DOHH2 (cell line): ENCODE measurements at regions not wholly inside any gene's neighbourhood (a gene's known extent, or its start where the extent isn't known, plus 50 kb on each side); places are given as distances from the start of the nearest gene placed in this dataset.

Experiments
- H3F3A ChIP-seq: fragments of 200-600 bp; sonication (generic), shearing (Covaris generic); 2 replicates; pipeline ENCODE4 v1.6.0; 2016; ENCODE audit warnings: antibody characterized with exemption, mild to moderate bottlenecking; ENCODE audit not compliant: control insufficient read depth, insufficient read depth
- H3K27ac ChIP-seq: fragments of 200-600 bp; sonication (generic); 2 replicates; pipeline ENCODE4 v1.5.1; 2014; ENCODE audit warnings: low read depth, mild to moderate bottlenecking, low read length, moderate library complexity
- H3K27me3 ChIP-seq: fragments of 200-600 bp; sonication (generic); 2 replicates; pipeline ENCODE4 v1.6.1; 2014; ENCODE audit warnings: mild to moderate bottlenecking, low read length, mixed read lengths; ENCODE audit not compliant: control insufficient read depth
- H3K36me3 ChIP-seq: fragments of 200-600 bp; sonication (generic); 2 replicates; pipeline ENCODE4 v1.6.1; 2014; ENCODE audit warnings: mild to moderate bottlenecking, low read length, moderate library complexity, mixed read lengths; ENCODE audit not compliant: control insufficient read depth
- H3K4me1 ChIP-seq: fragments of 200-600 bp; sonication (generic); 2 replicates; pipeline ENCODE4 v1.6.1; 2014; ENCODE audit warnings: mild to moderate bottlenecking, low read length, mixed read lengths; ENCODE audit not compliant: control insufficient read depth
- H3K4me2 ChIP-seq: fragments of 200-600 bp; sonication (generic); 2 replicates; pipeline ENCODE4 v1.6.0; 2014; ENCODE audit warnings: mild to moderate bottlenecking, low read length, moderate library complexity
- H3K4me3 ChIP-seq: fragments of 200-600 bp; sonication (generic); 2 replicates; pipeline ENCODE4 v1.5.1; 2014; ENCODE audit warnings: mild to moderate bottlenecking, low read length, mixed read lengths
- H3K79me2 ChIP-seq: fragments of 200-600 bp; sonication (generic); 2 replicates; pipeline ENCODE4 v1.6.1; 2014; ENCODE audit warnings: mild to moderate bottlenecking, low read length, mixed read lengths; ENCODE audit not compliant: control insufficient read depth
- H3K9me2 ChIP-seq: fragments of 200-600 bp; sonication (generic); replicated peaks from 2 replicates; pipeline ENCODE4 v1.6.1; 2014; ENCODE audit warnings: mild to moderate bottlenecking, low read length, mixed read lengths; ENCODE audit not compliant: control insufficient read depth
- H3K9me3 ChIP-seq: fragments of 200-600 bp; sonication (generic); 2 replicates; pipeline ENCODE4 v1.6.1; 2014; ENCODE audit warnings: antibody characterized with exemption, low read length, mixed read lengths; ENCODE audit not compliant: control insufficient read depth, insufficient read depth
- H4K20me1 ChIP-seq: fragments of 200-600 bp; sonication (generic); 2 replicates; pipeline ENCODE4 v1.6.0; 2014; ENCODE audit warnings: low read depth, mild to moderate bottlenecking, antibody characterized with exemption, low read length, moderate library complexity; ENCODE audit not compliant: control insufficient read depth, insufficient read depth
- EZH2phosphoT487 ChIP-seq: fragments of 200-600 bp; sonication (generic); IDR thresholded peaks from 2 replicates; pipeline ENCODE4 v1.6.1; 2017; ENCODE audit warnings: borderline replicate concordance, mild to moderate bottlenecking, antibody characterized with exemption, low read length, moderate library complexity, mixed read lengths
- TF ChIP-seq, protein P1 (sequence below): fragments of 200-600 bp; sonication (generic); IDR thresholded peaks from one replicate; pipeline ENCODE4 v1.5.1; 2014; ENCODE audit warnings: antibody characterized with exemption, mild to moderate bottlenecking, low read depth, low read length; ENCODE audit not compliant: poor library complexity, severe bottlenecking

DNA sequence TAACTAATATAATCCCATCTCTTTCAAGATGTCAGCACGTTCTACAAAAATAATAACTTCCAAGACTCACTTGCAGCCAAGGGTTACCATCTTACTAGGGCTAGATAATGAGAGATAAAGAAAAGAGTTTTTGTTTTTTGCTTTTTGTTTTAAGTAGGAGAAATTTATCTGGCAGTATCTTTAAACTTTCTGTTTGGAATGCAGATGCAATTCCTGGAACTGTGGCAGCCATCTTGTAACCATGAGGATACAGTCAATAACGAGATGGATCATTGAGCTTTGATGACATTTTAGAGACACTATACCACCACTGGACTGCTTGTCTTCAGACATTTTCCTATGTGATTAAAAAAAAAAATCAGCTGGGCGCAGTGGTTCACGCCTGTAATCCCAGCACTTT, 171.2 kb upstream of the ARID2 start:
- no peaks in the 10 kb centered on the region for H3K9me3 ChIP-seq
- H3K27me3 ChIP-seq = no peaks in the 10 kb centered on the region
- H3K9me2 ChIP-seq = no peaks in the 10 kb centered on the region
- H3K4me1 ChIP-seq = no peaks in the 10 kb centered on the region
- no peaks in the 10 kb centered on the region for H4K20me1 ChIP-seq
- H3F3A ChIP-seq = no peaks in the 10 kb centered on the region
- no peaks in the 10 kb centered on the region for H3K36me3 ChIP-seq
- no peak overlapping the region for H3K27ac ChIP-seq
- no peak overlapping the region for H3K4me3 ChIP-seq
- no peaks in the 10 kb centered on the region for H3K79me2 ChIP-seq
- TF ChIP-seq, protein P1, sequence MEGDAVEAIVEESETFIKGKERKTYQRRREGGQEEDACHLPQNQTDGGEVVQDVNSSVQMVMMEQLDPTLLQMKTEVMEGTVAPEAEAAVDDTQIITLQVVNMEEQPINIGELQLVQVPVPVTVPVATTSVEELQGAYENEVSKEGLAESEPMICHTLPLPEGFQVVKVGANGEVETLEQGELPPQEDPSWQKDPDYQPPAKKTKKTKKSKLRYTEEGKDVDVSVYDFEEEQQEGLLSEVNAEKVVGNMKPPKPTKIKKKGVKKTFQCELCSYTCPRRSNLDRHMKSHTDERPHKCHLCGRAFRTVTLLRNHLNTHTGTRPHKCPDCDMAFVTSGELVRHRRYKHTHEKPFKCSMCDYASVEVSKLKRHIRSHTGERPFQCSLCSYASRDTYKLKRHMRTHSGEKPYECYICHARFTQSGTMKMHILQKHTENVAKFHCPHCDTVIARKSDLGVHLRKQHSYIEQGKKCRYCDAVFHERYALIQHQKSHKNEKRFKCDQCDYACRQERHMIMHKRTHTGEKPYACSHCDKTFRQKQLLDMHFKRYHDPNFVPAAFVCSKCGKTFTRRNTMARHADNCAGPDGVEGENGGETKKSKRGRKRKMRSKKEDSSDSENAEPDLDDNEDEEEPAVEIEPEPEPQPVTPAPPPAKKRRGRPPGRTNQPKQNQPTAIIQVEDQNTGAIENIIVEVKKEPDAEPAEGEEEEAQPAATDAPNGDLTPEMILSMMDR = no peak
- TF ChIP-seq EZH2phosphoT487 = no peak
- no peak overlapping the region for H3K4me2 ChIP-seq

DNA sequence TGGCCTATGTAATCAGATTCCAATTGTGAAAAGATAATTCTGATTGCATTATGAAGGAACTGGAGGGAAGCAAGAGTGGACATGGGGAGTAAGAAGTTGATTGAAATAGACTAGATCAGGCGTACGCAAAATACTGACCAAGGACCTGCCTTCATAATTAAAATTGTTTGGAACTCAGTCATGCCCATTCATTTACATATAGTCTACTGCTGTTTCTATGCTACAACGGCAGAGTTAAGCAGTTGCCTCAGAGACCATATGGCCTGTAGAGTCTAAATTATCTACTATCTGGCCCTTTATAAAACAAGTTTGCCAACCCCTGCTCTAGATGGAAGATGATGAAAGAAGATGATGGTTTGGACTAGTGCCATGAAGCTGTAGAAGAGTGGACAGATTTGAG, 170.0 kb upstream of the ARID2 start:
- Histone ChIP-seq H3K36me3 (no peaks in the 10 kb centered on the region), H3K79me2 (no peaks in the 10 kb centered on the region), H3K27ac (no peak overlapping the region), H4K20me1 (no peaks in the 10 kb centered on the region), H3K9me3 (no peaks in the 10 kb centered on the region), H3K4me1 (no peaks in the 10 kb centered on the region), H3K4me3 (no peak overlapping the region), H3K27me3 (no peaks in the 10 kb centered on the region), H3K9me2 (no peaks in the 10 kb centered on the region), H3F3A (no peaks in the 10 kb centered on the region), H3K4me2 (no peak overlapping the region)
- TF ChIP-seq, protein P1 = no peak
- no peak for TF ChIP-seq EZH2phosphoT487

DNA sequence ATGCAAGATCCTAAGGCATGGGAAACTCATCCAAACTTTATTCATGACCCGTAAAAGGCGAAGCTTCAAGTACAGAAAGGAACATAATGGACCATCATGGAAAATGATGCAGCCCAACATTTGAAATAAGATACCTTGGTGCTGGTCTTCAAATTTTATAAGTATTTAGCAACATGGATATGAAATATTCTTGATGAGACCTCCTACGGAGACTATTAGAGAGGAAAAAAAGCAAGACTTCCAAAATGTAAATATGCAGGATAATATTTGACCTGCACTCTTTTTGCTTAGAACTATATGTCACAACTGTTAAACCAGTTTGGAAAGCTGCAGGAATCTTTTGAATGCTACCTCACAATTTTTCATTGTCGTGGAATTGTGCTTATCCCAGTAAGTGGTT, 168.8 kb upstream of the ARID2 start:
- H3F3A ChIP-seq = no peaks in the 10 kb centered on the region
- no peaks in the 10 kb centered on the region for H3K79me2 ChIP-seq
- no peak overlapping the region for H3K27ac ChIP-seq
- TF ChIP-seq EZH2phosphoT487 = no peak
- TF ChIP-seq, protein P1 = no peak
- no peaks in the 10 kb centered on the region for H3K9me3 ChIP-seq
- no peaks in the 10 kb centered on the region for H4K20me1 ChIP-seq
- no peaks in the 10 kb centered on the region for H3K4me1 ChIP-seq
- no peak overlapping the region for H3K4me2 ChIP-seq
- no peak overlapping the region for H3K4me3 ChIP-seq
- no peaks in the 10 kb centered on the region for H3K27me3 ChIP-seq
- H3K36me3 ChIP-seq = no peaks in the 10 kb centered on the region
- H3K9me2 ChIP-seq = no peaks in the 10 kb centered on the region

DNA sequence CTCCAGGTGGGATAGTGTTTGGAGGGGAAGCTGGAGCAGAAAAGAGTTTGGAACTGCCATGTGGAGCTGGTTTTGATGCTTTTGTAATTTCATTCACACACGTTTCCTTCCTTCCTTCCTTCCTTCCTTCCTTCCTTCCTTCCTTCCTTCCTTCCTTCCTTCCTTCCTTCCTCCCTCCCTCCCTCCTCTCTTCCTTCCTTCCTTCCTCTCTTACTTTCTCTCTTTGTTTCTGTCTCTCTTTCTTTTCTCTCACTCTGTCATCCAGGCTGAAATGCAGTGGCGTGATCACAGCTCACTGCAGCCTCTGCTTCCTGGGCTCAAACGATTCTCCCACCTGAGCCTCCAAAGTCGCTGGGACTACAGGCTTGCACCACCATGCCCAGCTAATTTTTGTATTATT, 168.0 kb upstream of the ARID2 start:
- no peaks in the 10 kb centered on the region for H3K36me3 ChIP-seq
- H3K9me3 ChIP-seq = no peaks in the 10 kb centered on the region
- no peak for TF ChIP-seq EZH2phosphoT487
- TF ChIP-seq, protein P1 = no peak
- no peak overlapping the region for H3K4me3 ChIP-seq
- no peak overlapping the region for H3K4me2 ChIP-seq
- no peaks in the 10 kb centered on the region for H3K79me2 ChIP-seq
- no peaks in the 10 kb centered on the region for H4K20me1 ChIP-seq
- no peak overlapping the region for H3K27ac ChIP-seq
- no peaks in the 10 kb centered on the region for H3K27me3 ChIP-seq
- no peaks in the 10 kb centered on the region for H3K9me2 ChIP-seq
- no peaks in the 10 kb centered on the region for H3F3A ChIP-seq
- no peaks in the 10 kb centered on the region for H3K4me1 ChIP-seq
